ENCODE measurements at regions not wholly inside any gene's neighbourhood (a gene's known extent, or its start where the extent isn't known, plus 50 kb on each side); places are given as distances from the start of the nearest gene placed in this dataset.
"Not testable (repeated sequence)": the region's sequence is repeated elsewhere in the genome, so short reads cannot be mapped to it uniquely, and the experiment has no call there.

GRCh38 chr4:189124791-189125190, 815.9 kb upstream of the FRG1 start:
- Histone ChIP-seq H3K4me3 (ENCODE audit: extremely low read depth, insufficient read depth, low read length, poor library complexity, severe bottlenecking) (no peak overlapping the region), H3K9me3 (ENCODE audit: control insufficient read depth, low read length) (no peaks in the 10 kb centered on the region), H3K36me3 (ENCODE audit: control insufficient read depth, insufficient read depth, low read length) (no peaks in the 10 kb centered on the region), H3K4me1 (ENCODE audit: control insufficient read depth, insufficient read depth, low read length, poor library complexity, severe bottlenecking) (no peaks in the 10 kb centered on the region), H3K27ac (ENCODE audit: low read depth, low read length, severe bottlenecking) (no peak overlapping the region)
- WGBS, 2 experiments (ENCODE audit: insufficient coverage in 2 of 2), result 83 to 88% methylated on average over 1 of the region's 4 CpGs

DNA sequence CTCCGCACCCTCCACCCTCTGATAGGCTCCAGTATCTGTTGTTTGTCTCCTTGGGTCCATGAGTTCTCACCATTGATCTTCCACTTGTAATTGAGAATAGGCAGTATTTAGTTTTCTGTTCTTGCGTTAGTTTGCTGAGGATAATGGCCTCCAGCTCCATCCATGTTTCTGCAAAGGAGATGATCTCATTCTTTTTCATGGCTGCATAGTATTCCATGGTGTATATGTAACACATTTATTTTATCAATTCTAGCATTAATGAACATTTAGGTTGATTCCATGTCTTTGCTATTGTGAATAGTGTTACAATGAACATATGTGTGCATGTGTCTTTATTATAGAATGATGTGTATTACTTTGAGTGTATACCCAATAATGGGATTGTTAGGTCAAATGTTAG, 814.6 kb upstream of the FRG1 start:
- H3K27ac ChIP-seq (ENCODE audit: low read depth, low read length, severe bottlenecking), result no peak overlapping the region
- H3K4me3 ChIP-seq (ENCODE audit: extremely low read depth, insufficient read depth, low read length, poor library complexity, severe bottlenecking), result no peak overlapping the region
- H3K9me3 ChIP-seq (ENCODE audit: control insufficient read depth, low read length), result no peaks in the 10 kb centered on the region
- H3K4me1 ChIP-seq (ENCODE audit: control insufficient read depth, insufficient read depth, low read length, poor library complexity, severe bottlenecking), result no peaks in the 10 kb centered on the region
- WGBS, 2 experiments (ENCODE audit: insufficient coverage in 2 of 2), result 80% methylated on average over 1 of the region's 2 CpGs; no CpG with 5 or more reads in 1 of the 2 experiments
- no peaks in the 10 kb centered on the region for H3K36me3 ChIP-seq (ENCODE audit: control insufficient read depth, insufficient read depth, low read length)

- Histone ChIP-seq H3K4me1 (ENCODE audit: control insufficient read depth, insufficient read depth, low read length, poor library complexity, severe bottlenecking) (no peaks in the 10 kb centered on the region), H3K4me3 (ENCODE audit: extremely low read depth, insufficient read depth, low read length, poor library complexity, severe bottlenecking) (no peak overlapping the region), H3K27ac (ENCODE audit: low read depth, low read length, severe bottlenecking) (no peak overlapping the region), H3K9me3 (ENCODE audit: control insufficient read depth, low read length) (no peaks in the 10 kb centered on the region), H3K36me3 (ENCODE audit: control insufficient read depth, insufficient read depth, low read length) (no peaks in the 10 kb centered on the region)
- 58 to 100% methylated on average over 2 of the region's 4 CpGs for WGBS, 2 experiments (ENCODE audit: insufficient coverage in 2 of 2)
Measured at GRCh38 chr4:189128341-189128740, 812.3 kb upstream of the FRG1 start.

- no peak overlapping the region for H3K27ac ChIP-seq (ENCODE audit: low read depth, low read length, severe bottlenecking)
- H3K9me3 ChIP-seq (ENCODE audit: control insufficient read depth, low read length), result no peaks in the 10 kb centered on the region
- WGBS, 2 experiments (ENCODE audit: insufficient coverage in 2 of 2), result 77 to 90% methylated on average over 2 to 5 of the region's 10 CpGs
- H3K36me3 ChIP-seq (ENCODE audit: control insufficient read depth, insufficient read depth, low read length), result no peaks in the 10 kb centered on the region
- no peaks in the 10 kb centered on the region for H3K4me1 ChIP-seq (ENCODE audit: control insufficient read depth, insufficient read depth, low read length, poor library complexity, severe bottlenecking)
- H3K4me3 ChIP-seq (ENCODE audit: extremely low read depth, insufficient read depth, low read length, poor library complexity, severe bottlenecking), result no peak overlapping the region
Measured at GRCh38 chr4:189129044-189129694, 811.5 kb upstream of the FRG1 start.

DNA sequence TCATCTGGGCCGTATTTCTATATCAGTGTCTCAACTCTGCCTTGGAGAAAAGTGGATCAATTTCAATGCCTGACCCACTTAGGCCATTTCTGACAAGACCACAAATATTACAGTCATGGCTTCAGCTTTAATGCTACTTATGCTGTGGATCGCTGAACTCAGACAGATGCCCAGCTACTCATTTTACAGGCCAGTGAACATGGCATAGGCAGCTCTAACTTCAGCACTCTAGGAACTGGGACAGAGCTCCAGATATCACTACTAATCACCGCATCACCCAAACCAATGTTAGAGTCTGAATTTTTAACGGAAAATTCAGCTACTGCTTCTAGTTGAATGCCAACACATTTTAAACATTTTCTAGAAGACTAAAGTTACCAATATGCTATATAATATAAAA, 809.6 kb upstream of the FRG1 start:
- 94 to 100% methylated on average over 2 to 3 of the region's 4 CpGs for WGBS, 2 experiments (ENCODE audit: insufficient coverage in 2 of 2)
- H3K9me3 ChIP-seq (ENCODE audit: control insufficient read depth, low read length), result no peaks in the 10 kb centered on the region
- H3K4me1 ChIP-seq (ENCODE audit: control insufficient read depth, insufficient read depth, low read length, poor library complexity, severe bottlenecking), result no peaks in the 10 kb centered on the region
- no peak overlapping the region for H3K4me3 ChIP-seq (ENCODE audit: extremely low read depth, insufficient read depth, low read length, poor library complexity, severe bottlenecking)
- no peak overlapping the region for H3K27ac ChIP-seq (ENCODE audit: low read depth, low read length, severe bottlenecking)
- H3K36me3 ChIP-seq (ENCODE audit: control insufficient read depth, insufficient read depth, low read length), result no peaks in the 10 kb centered on the region

- Histone ChIP-seq H3K9me3 (ENCODE audit: control insufficient read depth, low read length) (no peaks in the 10 kb centered on the region), H3K36me3 (ENCODE audit: control insufficient read depth, insufficient read depth, low read length) (no peaks in the 10 kb centered on the region), H3K4me1 (ENCODE audit: control insufficient read depth, insufficient read depth, low read length, poor library complexity, severe bottlenecking) (no peaks in the 10 kb centered on the region), H3K4me3 (ENCODE audit: extremely low read depth, insufficient read depth, low read length, poor library complexity, severe bottlenecking) (no peak overlapping the region), H3K27ac (ENCODE audit: low read depth, low read length, severe bottlenecking) (no peak overlapping the region)
- WGBS, 2 experiments (ENCODE audit: insufficient coverage in 2 of 2), result 86% methylated on average over 2 of the region's 4 CpGs; no CpG with 5 or more reads in 1 of the 2 experiments
Measured at GRCh38 chr4:189136462-189136861, 804.2 kb upstream of the FRG1 start.

DNA sequence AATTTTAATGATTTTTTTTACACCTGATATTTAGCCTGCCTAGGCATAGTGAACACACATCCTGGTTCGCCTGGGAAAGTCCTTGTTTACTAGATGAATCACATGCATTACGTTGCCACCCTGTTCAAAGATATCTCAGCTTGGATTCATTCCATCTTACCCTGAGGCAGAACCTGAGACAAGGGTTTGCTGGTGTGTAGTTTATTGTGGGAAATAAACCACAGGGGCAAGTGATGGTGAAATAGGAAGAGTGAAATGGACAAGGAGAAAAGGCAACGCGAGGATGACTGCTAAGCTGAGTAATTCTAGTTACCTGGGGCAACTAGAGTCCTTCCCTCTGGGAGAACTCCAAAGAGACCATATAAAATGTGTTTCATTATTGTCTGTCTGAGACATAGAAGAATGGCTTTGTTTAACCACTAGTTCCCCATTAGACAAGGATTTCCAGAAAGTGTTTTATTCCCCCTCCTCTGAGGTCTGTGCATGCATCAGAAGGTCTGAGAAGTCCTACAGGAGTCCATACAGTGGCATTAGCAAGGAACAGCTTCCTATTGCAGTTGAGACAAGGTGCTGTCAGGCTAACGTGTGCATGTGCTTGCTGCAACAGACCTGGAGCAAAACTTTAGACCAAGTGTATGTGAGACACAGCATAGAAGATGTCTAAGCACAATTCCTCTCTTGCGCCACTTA, 797.3 kb upstream of the FRG1 start:
- no peaks in the 10 kb centered on the region for H3K36me3 ChIP-seq (ENCODE audit: control insufficient read depth, insufficient read depth, low read length)

GRCh38 chr4:189147005-189147929, 793.4 kb upstream of the FRG1 start:
- 88 to 92% methylated on average over 14 to 16 of the region's 24 CpGs for WGBS, 2 experiments (ENCODE audit: insufficient coverage in 2 of 2)
- Histone ChIP-seq H3K27ac (ENCODE audit: low read depth, low read length, severe bottlenecking) (no peak overlapping the region), H3K4me1 (ENCODE audit: control insufficient read depth, insufficient read depth, low read length, poor library complexity, severe bottlenecking) (no peaks in the 10 kb centered on the region), H3K4me3 (ENCODE audit: extremely low read depth, insufficient read depth, low read length, poor library complexity, severe bottlenecking) (no peak overlapping the region), H3K9me3 (ENCODE audit: control insufficient read depth, low read length) (no peaks in the 10 kb centered on the region), H3K36me3 (ENCODE audit: control insufficient read depth, insufficient read depth, low read length) (no peaks in the 10 kb centered on the region)

More for the DNA sequence above, 797.3 kb upstream of the FRG1 start:
- Histone ChIP-seq H3K9me3 (ENCODE audit: control insufficient read depth, low read length) (no peaks in the 10 kb centered on the region), H3K4me3 (ENCODE audit: extremely low read depth, insufficient read depth, low read length, poor library complexity, severe bottlenecking) (no peak overlapping the region), H3K27ac (ENCODE audit: low read depth, low read length, severe bottlenecking) (no peak overlapping the region), H3K4me1 (ENCODE audit: control insufficient read depth, insufficient read depth, low read length, poor library complexity, severe bottlenecking) (no peaks in the 10 kb centered on the region)
- WGBS, 2 experiments (ENCODE audit: insufficient coverage in 2 of 2), result 89 to 100% methylated on average over 3 to 5 of the region's 6 CpGs

DNA sequence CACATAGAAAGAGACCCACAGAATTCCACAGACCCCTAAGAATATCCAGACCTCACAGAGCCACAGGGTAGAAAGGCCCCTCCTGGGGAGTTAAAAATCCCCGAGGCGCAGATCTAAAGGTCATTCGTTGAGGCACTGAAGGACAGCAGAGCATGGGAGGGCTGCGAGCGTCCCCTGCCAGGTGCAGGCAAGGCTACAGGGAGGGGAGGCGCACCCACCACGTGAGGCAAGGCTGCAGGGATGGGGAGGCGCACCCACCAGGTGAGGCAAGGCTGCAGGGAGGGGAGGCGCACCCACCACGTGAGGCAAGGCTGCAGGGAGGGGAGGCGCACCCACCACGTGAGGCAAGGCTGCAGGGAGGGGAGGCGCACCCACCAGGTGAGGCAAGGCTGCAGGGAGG, 785.6 kb upstream of the FRG1 start:
- not testable (repeated sequence) for H3K36me3 ChIP-seq (ENCODE audit: control insufficient read depth, insufficient read depth, low read length); H3K9me3 ChIP-seq (ENCODE audit: control insufficient read depth, low read length); H3K4me3 ChIP-seq (ENCODE audit: extremely low read depth, insufficient read depth, low read length, poor library complexity, severe bottlenecking); H3K4me1 ChIP-seq (ENCODE audit: control insufficient read depth, insufficient read depth, low read length, poor library complexity, severe bottlenecking); H3K27ac ChIP-seq (ENCODE audit: low read depth, low read length, severe bottlenecking)
- WGBS, 2 experiments (ENCODE audit: insufficient coverage in 2 of 2), result 89 to 94% methylated on average over 6 to 8 of the region's 13 CpGs

- H3K9me3 ChIP-seq (ENCODE audit: control insufficient read depth, low read length), result no peaks in the 10 kb centered on the region
- 24 to 33% methylated on average over 3 to 5 of the region's 7 CpGs for WGBS, 2 experiments (ENCODE audit: insufficient coverage in 2 of 2)
- no peaks in the 10 kb centered on the region for H3K36me3 ChIP-seq (ENCODE audit: control insufficient read depth, insufficient read depth, low read length)
- H3K27ac ChIP-seq (ENCODE audit: low read depth, low read length, severe bottlenecking), result no peak overlapping the region
- H3K4me3 ChIP-seq (ENCODE audit: extremely low read depth, insufficient read depth, low read length, poor library complexity, severe bottlenecking), result no peak overlapping the region
- H3K4me1 ChIP-seq (ENCODE audit: control insufficient read depth, insufficient read depth, low read length, poor library complexity, severe bottlenecking), result no peaks in the 10 kb centered on the region
Measured at GRCh38 chr4:189162073-189162789, 778.4 kb upstream of the FRG1 start.
